Liver (tissue), 3 donors: ENCODE measurements at regions not wholly inside any gene's neighbourhood (a gene's known extent, or its start where the extent isn't known, plus 50 kb on each side); places are given as distances from the start of the nearest gene placed in this dataset.

Source experiments
- ATF3 ChIP-seq: IDR thresholded peaks from 2 replicates; pipeline ENCODE4 v1.6.1; 2016; ENCODE audit warnings: antibody characterized with exemption
- CTCF ChIP-seq: fragments of 150-350 bp; IDR thresholded peaks from 2 replicates; pipeline ENCODE4 v1.5.1; 2017; ENCODE audit warnings: improper control_type of control experiment, low read depth, low read length; ENCODE audit not compliant: missing input control
- EGR1 ChIP-seq, 2 donors: IDR thresholded peaks; 2 replicates each; pipeline ENCODE4 v1.6.1; 2016 to 2018; ENCODE audit warnings: antibody characterized with exemption in 2 of 2, low read depth in 2 of 2
- FOXA1 ChIP-seq: IDR thresholded peaks from 2 replicates; pipeline ENCODE4 v1.6.1; 2016; ENCODE audit warnings: antibody characterized with exemption
- GABPA ChIP-seq, 2 donors: IDR thresholded peaks in 1 of 2; conservative IDR thresholded peaks in 1 of 2; 2 replicates each; pipeline ENCODE4 v1.6.1; 2016; ENCODE audit warnings: antibody characterized with exemption in 2 of 2, mild to moderate bottlenecking in 1 of 2, moderate library complexity in 1 of 2
- JUND ChIP-seq, 2 donors: IDR thresholded peaks; 2 replicates each; pipeline ENCODE4 v1.6.1; 2016; ENCODE audit warnings: antibody characterized with exemption in 2 of 2
- MAX ChIP-seq: IDR thresholded peaks from 2 replicates; pipeline ENCODE4 v1.6.1; 2016; ENCODE audit warnings: antibody characterized with exemption
- NR2F2 ChIP-seq: IDR thresholded peaks from 2 replicates; pipeline ENCODE4 v1.6.1; 2016; ENCODE audit warnings: antibody characterized with exemption
- RAD21 ChIP-seq, 2 donors: IDR thresholded peaks; 2 replicates each; pipeline ENCODE4 v1.6.1; 2016; ENCODE audit warnings: antibody characterized with exemption in 2 of 2, mild to moderate bottlenecking in 2 of 2
- REST ChIP-seq: IDR thresholded peaks from 2 replicates; pipeline ENCODE4 v1.6.1; 2016; ENCODE audit warnings: antibody characterized with exemption, mild to moderate bottlenecking
- SP1 ChIP-seq: IDR thresholded peaks from 2 replicates; pipeline ENCODE4 v1.6.1; 2018; ENCODE audit warnings: antibody characterized with exemption, mild to moderate bottlenecking
- TAF1 ChIP-seq: conservative IDR thresholded peaks from 2 replicates; pipeline ENCODE4 v1.6.1; 2016; ENCODE audit warnings: antibody characterized with exemption, mild to moderate bottlenecking
- YY1 ChIP-seq: IDR thresholded peaks from 2 replicates; pipeline ENCODE4 v1.6.1; 2016; ENCODE audit warnings: antibody characterized with exemption, mild to moderate bottlenecking
- ZBTB33 ChIP-seq: IDR thresholded peaks from 2 replicates; pipeline ENCODE4 v1.6.1; 2016; ENCODE audit warnings: antibody characterized with exemption
- donor health status: healthy.
- donor health status: healthy.

- TF ChIP-seq CTCF (no peak), GABPA (IDR thresholded peaks at IDR 0.05 in 1 of 2, conservative IDR thresholded peaks at IDR 0.05 in 1 of 2) (no peak), MAX (no peak), ZBTB33 (no peak), EGR1 (IDR thresholded peaks at IDR 0.05; ENCODE audit: low read depth in 2 of 2) (no peak), YY1 (no peak), RAD21 (IDR thresholded peaks at IDR 0.05) (no peak), FOXA1 (no peak), REST (no peak), TAF1 (no peak), NR2F2 (no peak), SP1 (no peak), ATF3 (no peak), JUND (IDR thresholded peaks at IDR 0.05) (no peak)
These were observed 339.5 kb upstream of the TPK1 start for GRCh38 chr7:145175366-145175765.
